DOHH2 (cell line): ENCODE measurements at regions not wholly inside any gene's neighbourhood (a gene's known extent, or its start where the extent isn't known, plus 50 kb on each side); places are given as distances from the start of the nearest gene placed in this dataset.

Experiments
- H3F3A ChIP-seq: fragments of 200-600 bp; sonication (generic), shearing (Covaris generic); 2 replicates; pipeline ENCODE4 v1.6.0; 2016; ENCODE audit warnings: antibody characterized with exemption, mild to moderate bottlenecking; ENCODE audit not compliant: control insufficient read depth, insufficient read depth
- H3K27ac ChIP-seq: fragments of 200-600 bp; sonication (generic); 2 replicates; pipeline ENCODE4 v1.5.1; 2014; ENCODE audit warnings: low read depth, mild to moderate bottlenecking, low read length, moderate library complexity
- H3K27me3 ChIP-seq: fragments of 200-600 bp; sonication (generic); 2 replicates; pipeline ENCODE4 v1.6.1; 2014; ENCODE audit warnings: mild to moderate bottlenecking, low read length, mixed read lengths; ENCODE audit not compliant: control insufficient read depth
- H3K36me3 ChIP-seq: fragments of 200-600 bp; sonication (generic); 2 replicates; pipeline ENCODE4 v1.6.1; 2014; ENCODE audit warnings: mild to moderate bottlenecking, low read length, moderate library complexity, mixed read lengths; ENCODE audit not compliant: control insufficient read depth
- H3K4me1 ChIP-seq: fragments of 200-600 bp; sonication (generic); 2 replicates; pipeline ENCODE4 v1.6.1; 2014; ENCODE audit warnings: mild to moderate bottlenecking, low read length, mixed read lengths; ENCODE audit not compliant: control insufficient read depth
- H3K4me2 ChIP-seq: fragments of 200-600 bp; sonication (generic); 2 replicates; pipeline ENCODE4 v1.6.0; 2014; ENCODE audit warnings: mild to moderate bottlenecking, low read length, moderate library complexity
- H3K4me3 ChIP-seq: fragments of 200-600 bp; sonication (generic); 2 replicates; pipeline ENCODE4 v1.5.1; 2014; ENCODE audit warnings: mild to moderate bottlenecking, low read length, mixed read lengths
- H3K79me2 ChIP-seq: fragments of 200-600 bp; sonication (generic); 2 replicates; pipeline ENCODE4 v1.6.1; 2014; ENCODE audit warnings: mild to moderate bottlenecking, low read length, mixed read lengths; ENCODE audit not compliant: control insufficient read depth
- H3K9me2 ChIP-seq: fragments of 200-600 bp; sonication (generic); replicated peaks from 2 replicates; pipeline ENCODE4 v1.6.1; 2014; ENCODE audit warnings: mild to moderate bottlenecking, low read length, mixed read lengths; ENCODE audit not compliant: control insufficient read depth
- H3K9me3 ChIP-seq: fragments of 200-600 bp; sonication (generic); 2 replicates; pipeline ENCODE4 v1.6.1; 2014; ENCODE audit warnings: antibody characterized with exemption, low read length, mixed read lengths; ENCODE audit not compliant: control insufficient read depth, insufficient read depth
- H4K20me1 ChIP-seq: fragments of 200-600 bp; sonication (generic); 2 replicates; pipeline ENCODE4 v1.6.0; 2014; ENCODE audit warnings: low read depth, mild to moderate bottlenecking, antibody characterized with exemption, low read length, moderate library complexity; ENCODE audit not compliant: control insufficient read depth, insufficient read depth
- EZH2phosphoT487 ChIP-seq: fragments of 200-600 bp; sonication (generic); IDR thresholded peaks from 2 replicates; pipeline ENCODE4 v1.6.1; 2017; ENCODE audit warnings: borderline replicate concordance, mild to moderate bottlenecking, antibody characterized with exemption, low read length, moderate library complexity, mixed read lengths
- TF ChIP-seq, protein P1 (sequence below): fragments of 200-600 bp; sonication (generic); IDR thresholded peaks from one replicate; pipeline ENCODE4 v1.5.1; 2014; ENCODE audit warnings: antibody characterized with exemption, mild to moderate bottlenecking, low read depth, low read length; ENCODE audit not compliant: poor library complexity, severe bottlenecking

DNA sequence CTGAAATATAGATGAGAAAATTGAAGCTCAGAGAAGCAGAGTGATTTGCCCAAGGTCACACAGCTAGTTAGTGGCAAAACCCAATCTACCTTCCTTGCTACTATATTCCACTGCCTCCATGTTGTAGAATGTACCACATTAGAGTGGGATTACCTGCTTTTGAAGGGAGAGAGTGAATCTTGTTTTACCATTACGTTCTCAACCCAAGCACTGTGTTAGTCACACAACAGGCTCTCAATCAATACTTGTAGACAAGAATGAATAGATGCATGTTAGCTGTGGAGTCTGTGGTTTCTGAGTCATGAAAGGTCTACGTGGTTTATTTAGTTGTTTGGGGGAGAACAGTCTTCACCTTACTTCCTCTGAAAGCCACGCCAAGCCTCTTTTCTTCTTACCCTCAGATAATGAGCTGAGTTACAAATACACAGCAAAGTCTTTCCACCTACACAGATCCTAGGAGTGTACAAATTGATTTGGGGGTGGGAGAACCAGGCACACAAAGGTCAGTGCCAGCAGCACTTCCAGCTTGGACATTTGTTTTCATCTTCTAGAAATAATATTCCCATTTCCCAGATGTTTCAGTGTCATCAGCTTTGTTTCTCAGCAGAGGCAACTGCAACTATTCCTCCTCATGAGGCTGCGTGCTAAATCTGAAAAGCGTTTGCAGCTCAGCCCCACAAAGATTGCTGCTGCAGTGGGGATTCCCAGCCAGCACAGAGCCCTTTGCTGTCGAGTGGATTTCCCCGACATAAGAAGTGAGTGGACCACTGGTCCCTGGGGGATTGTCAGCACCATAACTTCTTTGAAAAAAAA is 71.5 kb upstream of the ADO start:
- H3K27me3 ChIP-seq = no peaks in the 10 kb centered on the region
- H3K36me3 ChIP-seq = no peaks in the 10 kb centered on the region
- no peaks in the 10 kb centered on the region for H3K9me3 ChIP-seq
- H3K27ac ChIP-seq = no peak overlapping the region
- H4K20me1 ChIP-seq = no peaks in the 10 kb centered on the region
- TF ChIP-seq EZH2phosphoT487 = no peak
- TF ChIP-seq, protein P1, sequence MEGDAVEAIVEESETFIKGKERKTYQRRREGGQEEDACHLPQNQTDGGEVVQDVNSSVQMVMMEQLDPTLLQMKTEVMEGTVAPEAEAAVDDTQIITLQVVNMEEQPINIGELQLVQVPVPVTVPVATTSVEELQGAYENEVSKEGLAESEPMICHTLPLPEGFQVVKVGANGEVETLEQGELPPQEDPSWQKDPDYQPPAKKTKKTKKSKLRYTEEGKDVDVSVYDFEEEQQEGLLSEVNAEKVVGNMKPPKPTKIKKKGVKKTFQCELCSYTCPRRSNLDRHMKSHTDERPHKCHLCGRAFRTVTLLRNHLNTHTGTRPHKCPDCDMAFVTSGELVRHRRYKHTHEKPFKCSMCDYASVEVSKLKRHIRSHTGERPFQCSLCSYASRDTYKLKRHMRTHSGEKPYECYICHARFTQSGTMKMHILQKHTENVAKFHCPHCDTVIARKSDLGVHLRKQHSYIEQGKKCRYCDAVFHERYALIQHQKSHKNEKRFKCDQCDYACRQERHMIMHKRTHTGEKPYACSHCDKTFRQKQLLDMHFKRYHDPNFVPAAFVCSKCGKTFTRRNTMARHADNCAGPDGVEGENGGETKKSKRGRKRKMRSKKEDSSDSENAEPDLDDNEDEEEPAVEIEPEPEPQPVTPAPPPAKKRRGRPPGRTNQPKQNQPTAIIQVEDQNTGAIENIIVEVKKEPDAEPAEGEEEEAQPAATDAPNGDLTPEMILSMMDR = no peak
- no peaks in the 10 kb centered on the region for H3F3A ChIP-seq
- H3K9me2 ChIP-seq = no peaks in the 10 kb centered on the region
- H3K4me1 ChIP-seq = peaks cover 39% of the 10 kb centered on the region
- no peaks in the 10 kb centered on the region for H3K79me2 ChIP-seq
- peak overlapping the region; percentile 26 for H3K4me2 ChIP-seq
- peak overlapping the region; percentile 3; the same call in 1 of the 2 replicates for H3K4me3 ChIP-seq

DNA sequence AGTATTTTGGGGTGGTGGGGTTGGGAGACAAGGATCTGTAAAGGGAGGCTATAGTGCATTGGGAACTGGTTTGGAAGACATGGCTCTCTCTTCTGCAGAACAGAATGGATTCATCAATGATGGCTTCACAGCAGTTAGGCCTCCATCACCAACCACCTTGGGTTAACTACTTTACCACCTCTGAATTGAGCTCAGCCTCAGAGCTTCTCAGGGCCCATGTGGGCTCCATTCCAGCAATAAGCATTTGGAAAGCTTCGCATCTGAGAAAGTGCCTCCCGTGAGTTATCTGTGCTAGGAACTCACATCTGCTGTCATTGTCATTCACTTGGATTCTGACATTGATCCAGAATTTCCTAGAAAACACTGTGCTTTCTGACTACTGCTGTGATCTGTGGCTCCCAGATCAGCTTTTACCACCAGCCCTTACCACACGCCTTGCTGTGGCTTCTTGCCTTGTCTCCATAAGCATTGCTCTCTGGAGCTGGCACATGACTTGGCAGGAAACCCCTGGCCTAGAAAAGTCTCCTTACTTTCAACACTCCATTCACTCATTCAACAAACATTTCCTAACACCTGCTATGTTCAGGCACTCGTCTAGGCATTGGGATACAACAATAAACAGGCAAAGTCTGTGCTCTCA is 70.7 kb upstream of the ADO start:
- Histone ChIP-seq H3K9me3 (no peaks in the 10 kb centered on the region), H3K27me3 (no peaks in the 10 kb centered on the region), H3K27ac (no peak overlapping the region), H3K4me2 (0 out of 2 replicates have a peak overlapping the region, but pooled peaks have one; percentile 26), H3K9me2 (no peaks in the 10 kb centered on the region), H3K36me3 (no peaks in the 10 kb centered on the region), H3K4me1 (peaks cover 39% of the 10 kb centered on the region), H3K4me3 (no peak overlapping the region), H3F3A (no peaks in the 10 kb centered on the region), H3K79me2 (no peaks in the 10 kb centered on the region), H4K20me1 (no peaks in the 10 kb centered on the region)
- TF ChIP-seq EZH2phosphoT487 = no peak
- TF ChIP-seq, protein P1 = no peak

DNA sequence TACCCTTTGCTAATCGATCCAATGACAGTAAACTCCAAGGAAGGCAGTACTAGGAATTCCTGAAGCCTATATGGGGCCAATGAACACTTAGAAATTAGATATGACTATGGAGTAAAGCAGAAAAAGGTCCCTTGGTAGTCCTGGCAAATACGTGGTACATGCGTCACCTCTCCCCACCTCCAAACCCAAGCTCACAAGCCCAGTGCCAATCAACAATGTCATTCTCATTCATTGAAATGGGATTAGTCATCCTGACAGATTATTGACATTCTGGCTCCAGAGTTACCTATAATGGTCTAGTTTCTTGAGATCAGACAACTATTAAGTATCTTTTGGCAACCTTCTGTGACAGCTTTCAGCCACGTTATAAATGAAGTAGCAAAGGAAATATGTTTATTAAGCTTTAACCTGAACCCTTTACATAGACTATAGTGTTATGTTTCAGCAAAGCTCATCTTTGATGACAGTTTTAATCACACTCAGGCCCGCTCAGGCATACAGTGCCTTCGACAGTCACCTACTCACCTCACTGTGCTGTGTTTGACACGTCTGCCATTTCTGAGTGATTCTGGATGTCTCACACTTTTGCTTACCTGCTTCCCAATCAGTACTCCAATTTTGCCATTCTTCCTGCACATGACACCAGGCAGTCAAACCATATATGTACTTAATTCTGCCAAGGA is 69.6 kb upstream of the ADO start:
- Histone ChIP-seq H3K27ac (peak overlapping the region; percentile 39), H3K36me3 (no peaks in the 10 kb centered on the region), H3K4me2 (peak overlapping the region; percentile 62), H3K9me3 (no peaks in the 10 kb centered on the region), H3K79me2 (no peaks in the 10 kb centered on the region), H3K4me3 (peak overlapping the region; percentile 38), H3K4me1 (peaks cover 39% of the 10 kb centered on the region), H3F3A (no peaks in the 10 kb centered on the region), H3K27me3 (no peaks in the 10 kb centered on the region), H4K20me1 (no peaks in the 10 kb centered on the region), H3K9me2 (no peaks in the 10 kb centered on the region)
- TF ChIP-seq, protein P1 = no peak
- no peak for TF ChIP-seq EZH2phosphoT487
